AG20443 (cell line): ENCODE measurements at regions not wholly inside any gene's neighbourhood (a gene's known extent, or its start where the extent isn't known, plus 50 kb on each side); places are given as distances from the start of the nearest gene placed in this dataset.
"Not testable (repeated sequence)": the region's sequence is repeated elsewhere in the genome, so short reads cannot be mapped to it uniquely, and the experiment has no call there.

Experiments used
- DNase-seq: peaks from one replicate; pipeline ENCODE4 v3.0.0; 2012; ENCODE audit warnings: low spot score, mixed read lengths

- DNase-seq = no peak
These were observed 117.9 kb upstream of the GRIA1 start for GRCh38 chr5:153372425-153373129.

GRCh38 chr5:153373130-153373498 lies 117.4 kb upstream of the GRIA1 start:
- no peak for DNase-seq

DNA sequence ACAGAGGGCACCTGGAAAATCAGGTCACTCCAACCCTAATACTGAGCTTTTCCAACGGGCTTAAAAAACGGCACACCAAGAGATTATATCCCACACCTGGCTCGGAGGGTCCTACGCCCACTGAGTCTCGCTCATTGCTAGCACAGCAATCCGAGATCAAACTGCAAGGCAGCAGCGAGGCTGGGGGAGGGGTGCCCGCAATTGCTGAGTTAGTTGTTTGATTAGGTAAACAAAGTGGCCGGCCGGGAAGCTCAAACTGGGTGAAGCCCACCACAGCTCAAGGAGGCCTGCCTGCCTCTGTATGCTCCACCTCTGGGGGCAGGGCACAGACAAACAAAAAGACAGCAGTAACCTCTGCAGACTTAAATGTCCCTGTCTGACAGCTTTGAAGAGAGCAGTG lies 108.8 kb upstream of the GRIA1 start:
- DNase-seq = not testable (repeated sequence)

DNA sequence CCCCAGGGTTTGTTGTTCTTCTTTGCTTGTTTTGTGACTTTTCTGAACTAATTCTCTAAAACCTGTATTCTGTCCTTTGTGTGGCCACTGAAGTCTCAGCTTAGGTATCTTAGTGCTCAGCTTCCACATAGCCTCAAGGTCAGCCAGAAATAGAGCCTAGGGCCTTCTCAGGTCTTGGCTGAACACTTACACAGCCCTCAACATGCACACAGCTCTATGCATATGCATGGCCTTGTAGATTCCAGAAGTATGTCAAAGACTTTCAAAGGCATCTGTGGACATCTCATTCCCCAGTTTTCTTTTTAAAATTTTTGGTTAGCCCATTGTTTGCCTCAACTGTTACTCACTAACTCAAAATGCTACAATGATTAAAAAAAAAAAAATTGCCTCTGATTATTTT lies 99.9 kb upstream of the GRIA1 start:
- no peak for DNase-seq

- DNase-seq = no peak
These were observed 90.9 kb upstream of the GRIA1 start for GRCh38 chr5:153399595-153399994.

DNA sequence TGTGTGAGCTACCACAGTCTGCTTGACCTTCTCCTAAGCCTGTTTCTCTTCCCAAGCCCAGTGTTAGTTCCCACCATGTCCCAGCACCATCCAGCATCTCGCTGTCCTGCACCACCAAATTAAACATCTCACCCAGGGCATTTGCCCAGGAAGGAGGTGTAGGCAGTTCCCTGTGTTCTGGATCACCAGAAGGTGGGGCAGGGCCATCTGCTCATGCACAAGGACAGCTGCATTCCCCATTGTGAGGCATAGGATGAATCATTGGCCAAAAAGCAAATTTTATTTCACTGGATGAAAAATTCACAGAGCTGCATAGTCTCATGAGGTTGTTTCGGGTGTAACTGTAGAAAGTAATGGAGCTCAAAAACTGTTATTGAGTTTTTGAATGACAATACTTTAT lies 89.5 kb upstream of the GRIA1 start:
- peak; percentile 59 for DNase-seq

GRCh38 chr5:153402550-153402949 lies 87.9 kb upstream of the GRIA1 start:
- DNase-seq = peak; percentile 21

DNA sequence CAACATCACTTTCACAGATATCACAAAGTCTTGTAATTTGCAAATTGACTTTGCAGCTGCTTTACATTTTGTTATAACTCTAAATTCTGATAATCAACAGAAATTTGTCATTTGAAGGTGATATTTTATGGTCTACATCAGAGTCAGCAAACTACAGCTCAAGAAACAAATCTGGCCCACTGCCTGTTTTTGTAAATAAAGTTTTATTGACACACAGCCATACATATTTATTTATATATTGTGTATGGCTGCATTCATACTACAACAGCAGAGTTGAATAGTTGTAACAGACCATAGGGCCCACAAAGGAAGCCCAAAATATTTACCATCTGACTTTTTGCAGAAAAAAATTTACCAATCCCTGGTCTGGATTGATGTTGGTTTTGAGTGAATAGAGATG lies 87.0 kb upstream of the GRIA1 start:
- no peak for DNase-seq

GRCh38 chr5:153404747-153405146 lies 85.7 kb upstream of the GRIA1 start:
- no peak for DNase-seq

GRCh38 chr5:153421676-153422075 lies 68.8 kb upstream of the GRIA1 start:
- no peak for DNase-seq

DNA sequence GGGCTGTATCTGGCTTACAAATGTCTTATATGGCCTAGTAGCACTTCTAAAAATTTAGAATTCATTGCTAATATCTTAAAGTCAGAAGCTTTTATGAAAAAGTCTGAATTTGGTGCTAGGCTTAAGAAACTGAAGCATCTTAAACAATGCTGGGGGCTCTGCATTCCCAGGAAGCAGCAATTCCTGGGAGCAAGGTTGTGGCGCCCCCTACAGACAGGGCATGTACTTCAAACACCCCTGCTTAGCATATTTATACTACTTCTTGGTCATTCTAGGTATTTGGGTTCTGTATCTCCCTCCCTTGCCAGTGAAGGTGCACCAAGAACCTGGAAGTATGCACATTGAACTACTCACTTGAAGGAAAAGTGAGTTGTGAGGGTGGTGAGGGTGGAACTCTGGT lies 64.6 kb upstream of the GRIA1 start:
- DNase-seq = no peak

- no peak for DNase-seq
These were observed 60.6 kb upstream of the GRIA1 start for GRCh38 chr5:153429761-153430380.

- no peak for DNase-seq
These were observed 57.9 kb upstream of the GRIA1 start for GRCh38 chr5:153432583-153432982.

- no peak for DNase-seq
These were observed 53.2 kb upstream of the GRIA1 start for GRCh38 chr5:153437251-153437650.

DNA sequence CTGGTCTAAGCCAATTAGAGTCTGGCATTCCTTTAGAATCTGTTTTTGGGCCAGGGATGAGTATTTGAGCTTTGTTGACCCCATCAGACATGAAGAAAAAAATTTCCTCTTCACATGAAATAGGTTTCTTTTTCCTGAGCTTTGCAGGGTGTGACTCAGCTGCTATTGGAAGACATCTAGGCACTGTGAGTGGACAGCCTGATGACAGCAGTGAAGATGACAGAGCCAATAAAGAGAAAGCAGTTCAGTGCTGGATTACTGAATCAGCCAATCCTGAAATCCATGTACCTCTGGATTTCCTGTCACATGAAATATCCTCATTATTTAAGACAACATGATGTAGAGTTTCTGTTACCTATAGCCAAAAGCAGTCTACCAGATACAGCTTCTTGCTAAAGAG lies 51.3 kb upstream of the GRIA1 start:
- no peak for DNase-seq
